ENCODE measurements at regions not wholly inside any gene's neighbourhood (a gene's known extent, or its start where the extent isn't known, plus 50 kb on each side); places are given as distances from the start of the nearest gene placed in this dataset.

DNA sequence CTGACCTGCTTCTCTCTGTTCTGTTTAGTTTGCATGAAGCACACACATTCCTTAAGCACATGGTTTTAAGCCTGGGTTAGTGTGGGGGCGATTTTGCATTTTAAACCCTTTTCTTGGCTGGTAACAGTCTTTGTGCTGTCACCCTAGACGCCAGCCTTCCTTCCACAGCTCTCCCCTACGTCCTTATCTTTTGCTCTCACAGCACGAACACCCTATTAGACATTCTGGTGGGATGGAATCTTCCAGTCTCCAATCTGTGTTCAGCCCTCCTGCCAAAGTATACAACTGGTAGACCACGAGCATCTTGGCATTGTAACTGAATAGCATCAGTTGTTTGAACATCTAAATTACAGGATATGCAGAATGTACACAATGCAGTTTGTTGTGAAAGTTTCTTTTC is 316.9 kb upstream of the IRX2 start:
- TF ChIP-seq, protein P1, sequence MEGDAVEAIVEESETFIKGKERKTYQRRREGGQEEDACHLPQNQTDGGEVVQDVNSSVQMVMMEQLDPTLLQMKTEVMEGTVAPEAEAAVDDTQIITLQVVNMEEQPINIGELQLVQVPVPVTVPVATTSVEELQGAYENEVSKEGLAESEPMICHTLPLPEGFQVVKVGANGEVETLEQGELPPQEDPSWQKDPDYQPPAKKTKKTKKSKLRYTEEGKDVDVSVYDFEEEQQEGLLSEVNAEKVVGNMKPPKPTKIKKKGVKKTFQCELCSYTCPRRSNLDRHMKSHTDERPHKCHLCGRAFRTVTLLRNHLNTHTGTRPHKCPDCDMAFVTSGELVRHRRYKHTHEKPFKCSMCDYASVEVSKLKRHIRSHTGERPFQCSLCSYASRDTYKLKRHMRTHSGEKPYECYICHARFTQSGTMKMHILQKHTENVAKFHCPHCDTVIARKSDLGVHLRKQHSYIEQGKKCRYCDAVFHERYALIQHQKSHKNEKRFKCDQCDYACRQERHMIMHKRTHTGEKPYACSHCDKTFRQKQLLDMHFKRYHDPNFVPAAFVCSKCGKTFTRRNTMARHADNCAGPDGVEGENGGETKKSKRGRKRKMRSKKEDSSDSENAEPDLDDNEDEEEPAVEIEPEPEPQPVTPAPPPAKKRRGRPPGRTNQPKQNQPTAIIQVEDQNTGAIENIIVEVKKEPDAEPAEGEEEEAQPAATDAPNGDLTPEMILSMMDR (IDR thresholded peaks at IDR 0.05) = no peak
- TF ChIP-seq CREB1 (CRISPR knock-in tag; IDR thresholded peaks at IDR 0.05) = no peak

Measured in WTC11 (cell line).